Choroid plexus epithelial cell (primary cell): ENCODE measurements at regions not wholly inside any gene's neighbourhood (a gene's known extent, or its start where the extent isn't known, plus 50 kb on each side); places are given as distances from the start of the nearest gene placed in this dataset.

Experiments used
- DNase-seq: peaks from one replicate; pipeline ENCODE4 v3.0.0-alpha.2; 2010; ENCODE audit warnings: low read depth
- H3K4me3 ChIP-seq: 2 replicates; pipeline ENCODE4 v1.5.1; 2011; ENCODE audit warnings: low read depth, mild to moderate bottlenecking, control low read depth, low read length, moderate library complexity
- CTCF ChIP-seq: conservative IDR thresholded peaks from 2 replicates; pipeline ENCODE4 v1.5.1; 2011; ENCODE audit warnings: low read depth, mild to moderate bottlenecking, control low read depth, inconsistent platforms, low read length, moderate library complexity

- TF ChIP-seq CTCF = no peak
- no peak overlapping the region for H3K4me3 ChIP-seq
- peak; percentile 16 for DNase-seq
Observed at GRCh38 chr4:137226221-137226620, 306.1 kb downstream of the PCDH18 start.

DNA sequence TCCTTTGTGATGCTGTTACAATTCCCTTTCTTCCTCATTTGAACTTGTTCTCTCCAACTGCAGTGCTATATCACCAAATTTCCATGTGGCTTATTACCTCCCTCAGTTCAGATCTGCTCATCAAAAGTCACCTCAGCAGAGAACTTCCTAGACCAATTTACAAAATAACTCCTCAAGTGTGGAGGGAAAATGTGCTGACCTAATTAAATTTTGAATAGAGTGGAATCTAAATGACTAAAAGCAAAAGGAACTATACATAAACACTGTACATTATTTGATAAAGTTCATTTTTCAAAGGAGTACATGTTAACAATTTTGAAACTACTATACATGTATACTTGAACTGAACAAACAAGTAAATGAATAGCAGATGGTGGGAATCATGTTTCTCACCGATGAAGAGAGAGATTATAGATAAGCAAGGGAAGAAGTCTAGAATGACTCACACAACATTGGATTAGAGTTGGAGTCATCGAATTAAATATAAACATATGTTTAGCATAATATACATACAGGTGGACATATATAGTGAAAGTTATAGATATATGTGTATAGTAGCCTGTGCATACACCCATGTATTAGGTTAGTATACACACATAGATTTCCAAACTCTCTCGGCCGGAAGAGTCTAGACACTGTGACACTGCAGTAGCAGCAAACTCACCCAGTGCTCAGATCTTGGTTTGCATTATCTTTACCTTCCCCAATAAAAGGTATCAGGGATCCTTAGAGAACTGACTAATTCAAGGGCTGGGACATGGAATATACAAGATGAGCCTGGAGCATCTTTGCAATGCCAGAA lies 318.7 kb downstream of the PCDH18 start:
- DNase-seq = peak; percentile 12
- TF ChIP-seq CTCF = no peak
- no peak overlapping the region for H3K4me3 ChIP-seq

DNA sequence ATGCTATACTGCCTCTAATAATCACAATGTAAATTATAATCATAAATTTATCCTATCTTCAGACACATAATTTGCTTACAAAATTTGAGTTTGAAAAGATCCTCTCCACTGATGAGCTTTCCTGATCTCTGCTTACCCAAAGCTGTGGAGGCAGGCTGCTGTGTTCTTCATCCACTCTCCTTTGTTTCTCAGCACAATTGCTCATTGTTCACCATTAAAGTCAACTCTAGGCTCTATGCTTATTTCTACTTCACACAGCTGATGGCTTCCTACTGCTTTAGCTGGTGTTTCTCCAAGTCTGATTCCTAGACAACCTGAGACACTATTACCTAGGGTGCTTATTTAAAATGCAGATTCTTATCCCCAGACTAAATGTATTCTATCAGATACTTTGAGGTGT lies 319.7 kb downstream of the PCDH18 start:
- H3K4me3 ChIP-seq = no peak overlapping the region
- no peak for TF ChIP-seq CTCF
- no peak for DNase-seq

DNA sequence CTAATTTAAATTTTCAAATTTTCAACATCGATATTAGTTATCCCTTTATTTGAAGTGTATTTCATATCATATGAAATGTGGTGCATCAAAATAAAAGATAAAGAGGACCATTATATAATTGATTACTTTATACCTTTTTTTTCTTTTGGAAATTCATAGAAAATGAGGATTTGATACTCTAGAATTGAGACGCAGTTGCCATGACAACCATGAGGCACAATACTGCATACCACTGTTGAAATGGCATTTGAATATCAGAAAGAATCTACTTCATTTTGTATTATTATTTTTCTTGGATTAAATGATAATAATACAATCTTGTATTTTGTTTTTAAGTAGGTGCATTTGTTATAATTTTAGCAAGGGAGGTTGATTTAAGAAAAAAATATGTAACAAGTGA lies 323.1 kb downstream of the PCDH18 start:
- DNase-seq = no peak
- TF ChIP-seq CTCF = no peak
- no peak overlapping the region for H3K4me3 ChIP-seq

DNA sequence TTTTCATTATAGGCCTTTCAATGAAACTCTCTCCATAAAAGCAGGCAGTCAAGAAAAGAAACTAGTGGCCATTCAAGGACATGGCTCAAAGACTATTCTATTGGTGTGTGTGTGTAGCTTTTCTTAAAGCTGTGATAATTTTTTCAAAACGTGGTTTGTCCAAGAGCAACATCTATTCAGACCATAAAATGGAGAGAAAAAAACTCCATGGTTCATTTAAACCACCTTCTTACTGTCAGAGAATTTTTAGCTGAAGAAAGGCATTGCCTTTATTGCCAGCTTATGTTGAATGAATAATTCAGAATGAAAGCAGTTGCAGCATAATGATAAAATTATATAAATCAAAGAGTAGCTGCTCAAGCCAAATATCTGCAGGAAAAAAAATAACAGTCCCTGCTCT lies 325.5 kb downstream of the PCDH18 start:
- DNase-seq = no peak
- no peak for TF ChIP-seq CTCF

DNA sequence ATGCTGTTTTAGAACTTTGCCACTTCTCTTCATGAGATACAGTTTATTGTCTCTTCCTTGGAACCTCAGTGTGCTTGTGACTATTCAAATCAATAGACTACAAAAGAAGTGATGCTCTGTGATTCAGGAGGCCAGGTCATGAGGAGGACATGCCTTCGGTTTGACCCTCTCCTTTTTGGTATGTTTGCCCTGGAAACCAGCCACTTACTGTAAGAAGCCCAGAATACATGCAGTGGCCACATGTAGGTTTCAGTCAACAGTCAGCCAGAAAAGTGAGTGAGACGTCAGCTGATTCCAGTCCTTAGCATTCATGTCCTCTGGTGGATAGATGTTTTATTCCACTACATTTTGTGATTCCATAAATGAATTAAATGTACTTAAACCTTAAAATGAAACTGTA lies 328.7 kb downstream of the PCDH18 start:
- no peak for TF ChIP-seq CTCF
- H3K4me3 ChIP-seq = no peak overlapping the region
- peak; percentile 97 for DNase-seq

More for the DNA sequence above, 325.5 kb downstream of the PCDH18 start:
- no peak overlapping the region for H3K4me3 ChIP-seq

- no peak overlapping the region for H3K4me3 ChIP-seq
- TF ChIP-seq CTCF = no peak
Observed at GRCh38 chr4:137200322-137200721, 332.0 kb downstream of the PCDH18 start.

More at GRCh38 chr4:137200322-137200721, 332.0 kb downstream of the PCDH18 start:
- no peak for DNase-seq
